HepG2 (cell line): ENCODE measurements at regions not wholly inside any gene's neighbourhood (a gene's known extent, or its start where the extent isn't known, plus 50 kb on each side); places are given as distances from the start of the nearest gene placed in this dataset.

Experiments used
- ATAC-seq: fragments of 200-7000 bp; cut with Tn5 transposase; 3 replicates; pipeline ENCODE4 v1.9.1; 2020; ENCODE audit warnings: mild to moderate bottlenecking, moderate library complexity
- BruUV-seq: library from RNA; stranded (reverse); fragments of 400-500 nt; replicated peaks from 2 replicates; lab custom pipeline; 2021; lab: Mats Ljungman, UMichigan
- CTCF ChIA-PET: fragments of 300-600 bp; formaldehyde crosslinking; extraction: SDS; loops from one replicate; lab custom pipeline; 2021; ENCODE audit warnings: low total read pairs, inconsistent platforms, low intra/inter-chr PET ratio; lab: Yijun Ruan, JAX
- POLR2A ChIA-PET: fragments of 350-600 bp; sonication (Branson Sonifier 250); formaldehyde crosslinking; loops from one replicate; lab custom pipeline; 2020; ENCODE audit warnings: antibody characterized with exemption, inconsistent platforms; lab: Yijun Ruan, JAX
- DNase-seq: peaks from one replicate; pipeline ENCODE4 v3.0.0-alpha.2; 2015; ENCODE audit warnings: low spot score
- FAIRE-seq: peaks from 3 replicates; lab custom pipeline; 2011; peaks lifted over from hg19 to GRCh38; lab: Jason Lieb, UNC
- H2AFZ ChIP-seq: one replicate; pipeline ENCODE4 v1.6.1; 2011; ENCODE audit warnings: low read length, inconsistent platforms
- H3K27ac ChIP-seq: fragments of 300-600 bp; 3 replicates; pipeline ENCODE4 v1.8.0; 2011; ENCODE audit warnings: mixed run types, mild to moderate bottlenecking, mixed read lengths, low read length, inconsistent platforms; ENCODE audit not compliant: insufficient read depth; ENCODE audit errors: extremely low read length
- H3K27me3 ChIP-seq, 2 experiments: fragments of 200-600 bp in 1 of 2; 2 replicates in 1 of 2; 3 replicates in 1 of 2; pipeline versions ENCODE4 v1.6.0 to v1.8.0; 2011; ENCODE audit warnings: low read length in 2 of 2, mild to moderate bottlenecking in 2 of 2, moderate library complexity in 2 of 2, inconsistent platforms in 1 of 2; ENCODE audit not compliant: insufficient read depth in 2 of 2, control insufficient read depth in 1 of 2
- H3K36me3 ChIP-seq, 2 experiments: fragments of 200-600 bp in 1 of 2; replicated peaks in 1 of 2; 2 replicates in 1 of 2; 3 replicates in 1 of 2; pipeline versions ENCODE4 v1.5.1 to v1.8.0; 2011; ENCODE audit warnings: low read length in 2 of 2, inconsistent platforms in 1 of 2; ENCODE audit not compliant: insufficient read depth in 2 of 2, control insufficient read depth in 1 of 2
- H3K4me1 ChIP-seq: 2 replicates; pipeline ENCODE4 v1.5.1; 2012; ENCODE audit warnings: low read length, inconsistent platforms; ENCODE audit not compliant: insufficient read depth
- H3K4me2 ChIP-seq: 2 replicates; pipeline ENCODE4 v1.6.0; 2011; ENCODE audit warnings: low read depth, low read length, inconsistent platforms
- H3K4me3 ChIP-seq, 3 experiments: fragments of 200-600 bp in 1 of 3; sonication (generic), shearing (Covaris generic) in 1 of 3; replicated peaks in 1 of 3; 2 replicates each; pipeline ENCODE4 v1.5.1; 2011 to 2016; ENCODE audit warnings: low read length in 3 of 3, inconsistent platforms in 2 of 3, low read depth in 2 of 3, mild to moderate bottlenecking in 2 of 3, control low read depth in 1 of 3, mixed read lengths in 1 of 3; ENCODE audit not compliant: insufficient read depth in 1 of 3
- H3K79me2 ChIP-seq: one replicate; pipeline ENCODE4 v1.6.1; 2011; ENCODE audit warnings: low read length, inconsistent platforms; ENCODE audit not compliant: insufficient read depth
- H3K9ac ChIP-seq: 2 replicates; pipeline ENCODE4 v1.6.0; 2011; ENCODE audit warnings: mild to moderate bottlenecking, low read depth, low read length, inconsistent platforms; ENCODE audit not compliant: insufficient read depth
- H3K9me3 ChIP-seq: 2 replicates; pipeline ENCODE4 v1.5.1; 2012; ENCODE audit warnings: mild to moderate bottlenecking, low read length
- H4K20me1 ChIP-seq: 2 replicates; pipeline ENCODE4 v1.6.0; 2011; ENCODE audit warnings: inconsistent platforms, mild to moderate bottlenecking, low read length, moderate library complexity; ENCODE audit not compliant: insufficient read depth
- CEBPB ChIP-seq: IDR thresholded peaks from 2 replicates; pipeline ENCODE4 v1.6.1; 2011; ENCODE audit warnings: low read depth, low read length, improper control_type of control experiment, borderline replicate concordance
- LCORL ChIP-seq, 2 experiments: fragments of 450-650 bp in 1 of 2; sonication (generic) in 1 of 2; formaldehyde crosslinking in 1 of 2; IDR thresholded peaks; 2 replicates each; pipeline versions ENCODE4 v1.5.0 to v1.6.1; 2017 to 2020; ENCODE audit warnings: antibody characterized with exemption in 1 of 2, missing genetic modification reagents in 1 of 2
- PHB2 ChIP-seq: fragments of 450-650 bp; IDR thresholded peaks from 2 replicates; pipeline ENCODE4 v1.6.1; 2018; ENCODE audit not compliant: partially characterized antibody
- SETDB1 ChIP-seq: sonication (generic); formaldehyde crosslinking; IDR thresholded peaks from 2 replicates; pipeline ENCODE4 v1.5.1; 2020; ENCODE audit warnings: missing genetic modification reagents, mild to moderate bottlenecking, borderline replicate concordance
- TAF15 ChIP-seq: fragments of 200-400 bp; formaldehyde crosslinking; IDR thresholded peaks from one replicate; pipeline ENCODE4 v1.6.1; 2018; ENCODE audit warnings: mild to moderate bottlenecking, low read depth, low read length; ENCODE audit not compliant: poor library complexity, severe bottlenecking
- in situ Hi-C: cut with HindIII; loops from 2 replicates; pipeline ENCODE4 v1.10.0; 2017; ENCODE audit warnings: low pct_unique_long_range_greater_than_20kb; ENCODE audit not compliant: extremely low pct_ligation_motif_present
- intact Hi-C: fragments of 100-400 bp; cut with micrococcal nuclease; formaldehyde crosslinking; loops from one replicate; pipeline ENCODE4 v1.10.0; 2022; ENCODE audit not compliant: unreplicated experiment
- TF ChIP-seq, protein P1 (sequence below): sonication (generic); formaldehyde crosslinking; IDR thresholded peaks from 2 replicates; pipeline ENCODE4 v1.4.0; 2020; ENCODE audit warnings: mild to moderate bottlenecking, missing genetic modification reagents
- TF ChIP-seq, protein P2 (sequence below): sonication (generic); formaldehyde crosslinking; IDR thresholded peaks from 2 replicates; pipeline ENCODE4 v1.5.0; 2020; ENCODE audit warnings: missing genetic modification reagents

DNA sequence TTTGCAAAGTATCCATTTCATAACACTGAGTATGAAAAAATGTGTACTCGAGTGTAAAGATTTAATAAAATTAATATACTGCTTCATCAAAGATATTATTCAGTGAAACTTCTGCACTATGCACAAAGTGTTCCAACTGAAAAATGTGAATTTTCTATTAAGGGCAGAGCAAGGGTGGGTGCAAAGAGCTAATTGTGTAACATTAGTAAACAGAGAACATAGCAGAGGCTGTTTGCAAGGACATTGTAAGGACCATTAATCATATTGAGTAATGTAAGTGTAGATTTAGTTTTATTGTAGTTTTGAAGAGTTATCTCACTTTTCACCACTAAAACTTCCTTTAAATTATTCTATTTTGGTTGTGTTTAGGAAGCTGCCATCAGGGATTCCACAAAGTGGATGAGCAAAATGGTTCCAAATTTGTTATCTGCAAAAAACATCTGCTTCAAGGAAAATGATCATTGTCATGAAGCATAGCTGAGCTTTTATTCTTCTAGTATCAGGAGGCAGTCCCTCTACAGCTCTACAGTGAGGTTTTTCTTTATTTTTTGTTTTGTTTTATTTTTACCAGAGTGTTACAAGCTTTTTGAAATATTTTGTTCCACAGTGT, 1375.4 kb downstream of the SLITRK1 start (continued):
- TF ChIP-seq, protein P1, sequence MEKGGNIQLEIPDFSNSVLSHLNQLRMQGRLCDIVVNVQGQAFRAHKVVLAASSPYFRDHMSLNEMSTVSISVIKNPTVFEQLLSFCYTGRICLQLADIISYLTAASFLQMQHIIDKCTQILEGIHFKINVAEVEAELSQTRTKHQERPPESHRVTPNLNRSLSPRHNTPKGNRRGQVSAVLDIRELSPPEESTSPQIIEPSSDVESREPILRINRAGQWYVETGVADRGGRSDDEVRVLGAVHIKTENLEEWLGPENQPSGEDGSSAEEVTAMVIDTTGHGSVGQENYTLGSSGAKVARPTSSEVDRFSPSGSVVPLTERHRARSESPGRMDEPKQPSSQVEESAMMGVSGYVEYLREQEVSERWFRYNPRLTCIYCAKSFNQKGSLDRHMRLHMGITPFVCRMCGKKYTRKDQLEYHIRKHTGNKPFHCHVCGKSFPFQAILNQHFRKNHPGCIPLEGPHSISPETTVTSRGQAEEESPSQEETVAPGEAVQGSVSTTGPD (CRISPR knock-in tag): no peak
- TF ChIP-seq, protein P2, sequence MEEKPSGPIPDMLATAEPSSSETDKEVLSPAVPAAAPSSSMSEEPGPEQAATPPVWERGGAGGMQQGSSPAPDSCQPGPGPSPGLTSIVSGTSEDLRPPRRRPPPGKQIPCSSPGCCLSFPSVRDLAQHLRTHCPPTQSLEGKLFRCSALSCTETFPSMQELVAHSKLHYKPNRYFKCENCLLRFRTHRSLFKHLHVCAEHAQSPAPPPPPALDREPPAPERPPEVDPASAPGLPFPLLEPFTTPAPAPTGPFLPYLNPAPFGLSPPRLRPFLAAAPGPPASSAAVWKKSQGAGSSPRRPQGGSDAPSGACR (CRISPR knock-in tag): no peak
- no peak for TF ChIP-seq SETDB1
- TF ChIP-seq TAF15: no peak
- TF ChIP-seq CEBPB: peak; percentile 38; the same call in 1 of the 2 replicates
- TF ChIP-seq PHB2: no peak

DNA sequence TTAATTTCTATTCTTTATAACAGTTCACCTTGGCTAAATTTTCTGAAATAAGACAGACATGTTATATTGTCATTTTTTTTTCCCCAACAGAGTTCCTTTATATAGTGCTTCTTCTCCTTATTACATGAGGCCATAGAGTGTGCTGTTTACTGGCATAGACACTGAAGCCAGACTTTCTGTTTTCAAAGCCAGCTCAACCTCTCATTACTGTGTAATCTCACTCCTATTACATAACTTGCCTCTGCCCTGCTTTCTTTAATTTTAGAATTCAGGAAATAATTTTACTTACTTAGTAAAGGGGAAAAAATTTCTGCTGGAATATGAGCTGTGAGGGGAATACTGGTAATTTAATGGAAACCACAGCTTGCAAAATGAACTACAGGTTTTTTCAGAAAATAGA, 1380.4 kb downstream of the SLITRK1 start:
- no peak for FAIRE-seq
- Histone ChIP-seq H3K79me2 (no peaks in the 10 kb centered on the region), H3K36me3 (no peaks in the 10 kb centered on the region), H3K4me1 (peaks cover 3% of the 10 kb centered on the region), H3K27ac (no peak overlapping the region), H3K27me3 (no peaks in the 10 kb centered on the region), H3K4me3 (no peak overlapping the region), H3K9me3 (no peaks in the 10 kb centered on the region), H4K20me1 (no peaks in the 10 kb centered on the region), H3K4me2 (no peak overlapping the region), H2AFZ (no peak overlapping the region), H3K9ac (no peak overlapping the region)
- no TSS peak for BruUV-seq
- in situ Hi-C loops: no loop called here
- CTCF ChIA-PET: no interaction called here
- intact Hi-C loops: no loop called here
- POLR2A ChIA-PET: no interaction called here
- ATAC-seq: no peak
- no peak for DNase-seq
- no peak for TF ChIP-seq LCORL (IDR thresholded peaks at IDR 0.05)
- TF ChIP-seq LCORL (CRISPR knock-in tag; IDR thresholded peaks at IDR 0.05): no peak
